B cell (primary cell): ENCODE measurements at regions not wholly inside any gene's neighbourhood (a gene's known extent, or its start where the extent isn't known, plus 50 kb on each side); places are given as distances from the start of the nearest gene placed in this dataset.

Experiments used
- EZH2 ChIP-seq: IDR thresholded peaks from 2 replicates; pipeline ENCODE4 v1.6.1; 2012; ENCODE audit warnings: borderline replicate concordance, low read depth, mild to moderate bottlenecking, moderate library complexity, low read length; ENCODE audit not compliant: insufficient read depth, poor library complexity, severe bottlenecking
- TF ChIP-seq, protein P1 (sequence below): fragments of 200-600 bp; IDR thresholded peaks from one replicate; pipeline ENCODE4 v1.8.0; 2022; ENCODE audit warnings: antibody characterized with exemption, mild to moderate bottlenecking

DNA sequence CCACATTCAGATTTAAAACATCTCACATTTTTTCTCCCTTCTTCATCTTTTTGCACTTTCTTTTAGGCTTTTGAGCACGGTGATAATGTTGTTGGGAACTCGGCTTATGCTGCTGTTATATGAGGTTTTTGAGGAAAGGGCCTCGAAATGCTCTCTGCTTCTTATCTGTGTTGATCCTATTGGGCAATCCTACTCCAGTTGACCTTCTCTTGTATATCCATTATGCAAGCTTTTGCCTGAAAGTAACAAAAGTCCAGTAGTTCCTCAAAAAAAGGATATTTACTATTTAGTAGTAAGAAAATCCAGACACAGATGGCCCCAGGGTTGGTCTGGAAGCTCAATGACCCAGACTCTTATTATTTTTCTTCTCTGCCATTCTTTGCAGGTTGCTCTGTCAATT is 57.7 kb upstream of the SPANXB1 start:
- TF ChIP-seq, protein P1, sequence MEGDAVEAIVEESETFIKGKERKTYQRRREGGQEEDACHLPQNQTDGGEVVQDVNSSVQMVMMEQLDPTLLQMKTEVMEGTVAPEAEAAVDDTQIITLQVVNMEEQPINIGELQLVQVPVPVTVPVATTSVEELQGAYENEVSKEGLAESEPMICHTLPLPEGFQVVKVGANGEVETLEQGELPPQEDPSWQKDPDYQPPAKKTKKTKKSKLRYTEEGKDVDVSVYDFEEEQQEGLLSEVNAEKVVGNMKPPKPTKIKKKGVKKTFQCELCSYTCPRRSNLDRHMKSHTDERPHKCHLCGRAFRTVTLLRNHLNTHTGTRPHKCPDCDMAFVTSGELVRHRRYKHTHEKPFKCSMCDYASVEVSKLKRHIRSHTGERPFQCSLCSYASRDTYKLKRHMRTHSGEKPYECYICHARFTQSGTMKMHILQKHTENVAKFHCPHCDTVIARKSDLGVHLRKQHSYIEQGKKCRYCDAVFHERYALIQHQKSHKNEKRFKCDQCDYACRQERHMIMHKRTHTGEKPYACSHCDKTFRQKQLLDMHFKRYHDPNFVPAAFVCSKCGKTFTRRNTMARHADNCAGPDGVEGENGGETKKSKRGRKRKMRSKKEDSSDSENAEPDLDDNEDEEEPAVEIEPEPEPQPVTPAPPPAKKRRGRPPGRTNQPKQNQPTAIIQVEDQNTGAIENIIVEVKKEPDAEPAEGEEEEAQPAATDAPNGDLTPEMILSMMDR, result no peak
- TF ChIP-seq EZH2, result no peak
